ENCODE measurements at regions not wholly inside any gene's neighbourhood (a gene's known extent, or its start where the extent isn't known, plus 50 kb on each side); places are given as distances from the start of the nearest gene placed in this dataset.

- DNase-seq (ENCODE audit: low read depth in 4 of 4, low spot score in 1 of 4) = no peak
Observed at GRCh38 chr5:52392321-52392720, 395.4 kb upstream of the ITGA1 start.

DNA sequence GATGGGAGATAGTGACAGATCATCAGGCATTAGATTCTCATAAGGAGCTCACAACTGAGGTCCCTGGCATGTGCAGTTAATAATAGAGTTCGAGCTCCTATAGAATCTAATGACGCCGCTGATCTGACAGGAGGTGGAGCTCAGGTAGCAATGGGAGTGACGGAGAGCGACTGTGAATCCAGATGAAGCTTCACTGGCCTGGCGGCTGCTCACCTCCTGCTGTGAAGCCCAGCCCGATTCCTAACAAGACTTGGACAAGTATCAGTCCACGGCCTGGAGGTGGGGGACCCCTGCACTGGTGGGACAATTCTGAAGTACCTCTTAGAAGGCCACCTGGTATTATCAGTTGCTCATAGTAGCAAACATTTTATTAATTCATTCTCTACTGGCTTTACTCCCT lies 377.9 kb upstream of the ITGA1 start:
- DNase-seq (ENCODE audit: low read depth in 4 of 4, low spot score in 1 of 4) = no peak

GRCh38 chr5:52419357-52419756 lies 368.4 kb upstream of the ITGA1 start:
- no peak for DNase-seq (ENCODE audit: low read depth in 4 of 4, low spot score in 1 of 4)

- DNase-seq (ENCODE audit: low read depth in 4 of 4, low spot score in 1 of 4) = no peak
Observed at GRCh38 chr5:52427615-52428014, 360.1 kb upstream of the ITGA1 start.

GRCh38 chr5:52428977-52429489 lies 358.7 kb upstream of the ITGA1 start:
- no peak for DNase-seq (ENCODE audit: low read depth in 4 of 4, low spot score in 1 of 4)

- no peak for DNase-seq (ENCODE audit: low read depth in 4 of 4, low spot score in 1 of 4)
Observed at GRCh38 chr5:52441768-52442167, 345.9 kb upstream of the ITGA1 start.

DNA sequence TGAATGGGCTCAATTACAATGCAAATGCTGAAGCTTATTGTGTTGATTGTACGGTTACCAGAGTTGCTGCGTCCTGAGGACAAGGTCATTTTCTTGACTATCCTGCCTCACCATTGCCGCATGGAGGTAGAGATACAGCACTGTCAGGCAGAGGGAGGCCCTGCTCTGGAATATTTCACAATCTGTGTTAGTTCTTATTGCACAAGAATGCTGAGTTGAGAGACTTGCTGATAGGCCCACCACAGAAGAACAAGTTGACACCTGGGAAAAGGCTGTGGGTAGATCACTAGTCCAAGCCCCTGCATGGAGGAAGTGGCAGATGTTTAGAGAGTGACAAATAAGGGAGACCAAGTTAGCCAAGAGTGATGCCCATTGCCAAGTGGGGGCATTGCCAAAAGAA lies 344.5 kb upstream of the ITGA1 start:
- DNase-seq (ENCODE audit: low read depth in 4 of 4, low spot score in 1 of 4) = no peak

- no peak for DNase-seq (ENCODE audit: low read depth in 4 of 4, low spot score in 1 of 4)
Observed at GRCh38 chr5:52448111-52448510, 339.6 kb upstream of the ITGA1 start.

GRCh38 chr5:52449516-52449915 lies 338.2 kb upstream of the ITGA1 start:
- no peak for DNase-seq (ENCODE audit: low read depth in 4 of 4, low spot score in 1 of 4)

GRCh38 chr5:52452098-52452497 lies 335.6 kb upstream of the ITGA1 start:
- no peak for DNase-seq (ENCODE audit: low read depth in 4 of 4, low spot score in 1 of 4)

DNA sequence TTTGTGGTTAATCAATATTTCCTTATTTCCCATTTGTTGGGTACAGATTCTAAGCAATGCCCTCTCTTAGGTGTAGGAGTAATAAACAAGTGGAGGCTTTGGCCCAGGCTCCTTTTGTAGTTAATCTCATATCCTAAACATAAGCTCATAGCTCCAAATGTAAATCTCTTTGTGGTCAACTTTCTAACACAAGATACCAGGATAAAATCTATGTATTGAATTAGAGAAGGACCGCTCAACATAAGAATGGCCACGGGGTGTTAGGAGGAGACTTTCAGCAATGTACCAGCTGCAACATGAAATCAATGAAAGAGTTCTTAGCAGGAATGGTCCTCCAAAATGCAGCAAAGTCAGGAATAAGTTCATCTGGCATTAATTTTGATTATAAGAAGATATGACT lies 334.5 kb upstream of the ITGA1 start:
- no peak for DNase-seq (ENCODE audit: low read depth in 4 of 4, low spot score in 1 of 4)

- no peak for DNase-seq (ENCODE audit: low read depth in 4 of 4, low spot score in 1 of 4)
Observed at GRCh38 chr5:52455920-52456319, 331.8 kb upstream of the ITGA1 start.

DNA sequence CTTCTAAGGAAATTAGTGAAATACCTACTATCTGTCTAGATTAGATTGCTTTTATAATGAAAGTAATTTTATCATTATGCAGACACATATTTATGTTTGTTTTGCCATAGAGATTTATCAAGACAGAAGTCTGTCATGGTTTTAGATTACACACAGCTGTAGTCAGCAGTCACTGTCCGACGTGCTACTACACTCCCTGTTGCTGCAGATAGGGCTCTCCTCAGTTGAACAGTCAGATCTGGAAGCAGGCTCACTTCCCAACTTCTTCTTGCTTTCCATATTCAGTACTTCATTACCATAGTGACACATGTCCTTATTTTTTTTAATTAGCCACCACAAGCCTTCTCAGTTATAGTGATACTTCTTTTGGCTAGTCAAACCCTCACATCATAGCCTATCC lies 329.9 kb upstream of the ITGA1 start:
- DNase-seq (ENCODE audit: low read depth in 4 of 4, low spot score in 1 of 4) = no peak

GRCh38 chr5:52466113-52466512 lies 321.6 kb upstream of the ITGA1 start:
- DNase-seq (ENCODE audit: low read depth in 4 of 4, low spot score in 1 of 4) = no peak

DNA sequence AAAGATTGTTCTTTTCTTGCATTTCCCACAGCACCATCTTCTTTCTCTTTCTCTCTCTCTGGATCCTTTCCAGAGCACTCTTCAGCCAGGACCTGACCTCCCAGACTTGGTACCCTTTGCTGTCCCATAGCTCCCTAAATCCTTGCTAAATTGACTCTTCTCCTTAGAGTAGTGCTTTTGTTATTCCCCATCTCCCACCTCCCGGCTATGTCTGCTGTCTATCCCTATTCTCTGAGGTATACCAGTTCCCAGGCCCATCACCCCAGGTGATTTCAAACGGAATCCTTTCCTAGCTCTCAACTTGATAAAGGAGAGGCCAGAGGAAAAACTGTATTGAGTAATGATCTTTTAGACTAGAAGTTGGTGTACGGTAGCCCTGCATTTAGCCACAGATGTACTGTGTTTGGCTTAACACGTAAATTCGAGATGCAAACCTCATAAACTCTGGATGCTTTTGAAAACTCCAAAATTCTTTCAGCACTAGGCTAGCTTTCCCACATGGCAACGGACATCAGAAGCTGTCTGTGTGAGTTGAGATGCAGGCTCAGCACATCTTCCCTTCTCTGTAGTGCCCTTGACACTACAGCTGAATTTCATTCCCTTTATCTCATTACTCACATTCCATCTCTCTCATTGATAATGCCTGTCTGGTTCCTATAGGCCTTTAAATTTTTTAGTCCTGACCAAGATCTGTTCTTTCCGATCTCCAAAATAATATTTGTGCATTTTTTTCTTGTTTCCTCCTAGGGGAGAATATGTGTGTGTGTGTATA lies 320.8 kb upstream of the ITGA1 start:
- DNase-seq (ENCODE audit: low read depth in 4 of 4, low spot score in 1 of 4) = no peak

- no peak for DNase-seq (ENCODE audit: low read depth in 4 of 4, low spot score in 1 of 4)
Observed at GRCh38 chr5:52468976-52469375, 318.7 kb upstream of the ITGA1 start.

GRCh38 chr5:52469420-52469819 lies 318.3 kb upstream of the ITGA1 start:
- no peak for DNase-seq (ENCODE audit: low read depth in 4 of 4, low spot score in 1 of 4)

DNA sequence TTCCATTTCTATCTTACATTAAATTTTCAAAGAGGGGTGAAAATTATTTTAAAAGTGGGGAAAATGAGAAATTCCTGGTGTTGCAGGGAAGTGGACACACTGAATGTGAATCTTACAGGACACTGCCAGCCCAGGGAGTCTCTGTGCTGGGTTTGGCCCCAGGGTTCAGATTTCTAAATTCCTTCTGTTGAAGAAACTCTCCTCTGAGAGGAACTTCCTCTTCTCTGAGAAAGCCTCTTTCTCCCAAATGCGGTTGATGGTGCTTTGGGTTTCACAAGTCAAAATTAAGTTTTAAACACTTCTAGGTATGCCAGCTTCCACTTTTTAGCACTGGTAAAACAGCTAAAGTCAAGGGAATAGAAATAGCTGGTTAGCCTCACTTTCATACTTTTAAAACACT lies 317.9 kb upstream of the ITGA1 start:
- DNase-seq (ENCODE audit: low read depth in 4 of 4, low spot score in 1 of 4) = no peak

- DNase-seq (ENCODE audit: low read depth in 4 of 4, low spot score in 1 of 4) = no peak
Observed at GRCh38 chr5:52476346-52476745, 311.4 kb upstream of the ITGA1 start.

DNA sequence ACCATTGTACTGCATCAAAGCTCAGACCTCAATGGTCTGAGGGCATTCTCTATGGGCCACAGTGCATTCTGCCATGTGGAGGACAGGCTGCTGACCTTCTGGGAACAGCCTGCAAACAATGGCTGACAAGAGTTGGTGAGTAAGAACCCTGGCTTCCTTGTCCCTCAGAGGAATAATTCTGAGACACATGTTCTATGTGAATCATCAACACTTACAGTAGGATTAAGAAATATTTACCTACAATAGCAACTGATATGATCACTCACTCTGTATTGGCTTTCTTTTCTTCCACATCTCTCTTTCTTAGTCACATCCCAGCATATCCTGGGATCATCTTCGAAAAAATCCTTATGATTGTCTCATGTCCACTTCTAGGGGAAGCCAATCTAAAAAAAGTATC lies 306.5 kb upstream of the ITGA1 start:
- DNase-seq (ENCODE audit: low read depth in 4 of 4, low spot score in 1 of 4) = no peak

DNA sequence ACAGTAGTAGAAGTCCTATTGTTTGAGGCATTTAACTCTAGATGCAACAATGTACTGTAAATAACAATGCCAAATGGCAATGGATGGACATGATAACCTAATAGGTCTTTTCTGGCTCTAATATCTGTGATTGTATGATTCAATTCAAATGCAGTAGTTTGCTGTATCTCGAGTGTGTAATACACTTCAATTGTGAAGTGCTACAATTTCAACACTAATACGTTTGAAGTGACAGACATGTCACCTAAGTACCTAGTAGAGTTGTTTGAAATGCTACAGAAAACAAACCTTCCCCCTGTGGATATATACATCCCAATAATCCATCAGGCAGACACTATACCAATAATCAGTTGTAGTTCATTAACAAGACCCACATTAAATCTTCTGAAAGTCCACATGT lies 305.9 kb upstream of the ITGA1 start:
- no peak for DNase-seq (ENCODE audit: low read depth in 4 of 4, low spot score in 1 of 4)

- DNase-seq (ENCODE audit: low read depth in 4 of 4, low spot score in 1 of 4) = no peak
Observed at GRCh38 chr5:52491071-52491787, 296.5 kb upstream of the ITGA1 start.

GRCh38 chr5:52491818-52492217 lies 295.9 kb upstream of the ITGA1 start:
- DNase-seq (ENCODE audit: low read depth in 4 of 4, low spot score in 1 of 4) = no peak
